T-helper 2 cell treated with Interferon-gamma antibody and Interleukin-4, amounts not matched to agents 5 μg/mL and 100 μg/mL, for 36 hours (primary cell): ENCODE measurements at regions not wholly inside any gene's neighbourhood (a gene's known extent, or its start where the extent isn't known, plus 50 kb on each side); places are given as distances from the start of the nearest gene placed in this dataset.

Experiments used
- DNase-seq: peaks from one replicate; pipeline ENCODE4 v3.0.0; 2021; ENCODE audit warnings: low spot score
- H3K27ac Mint-ChIP-seq: one replicate; pipeline ENCODE4 v1.8.0; 2021; ENCODE audit warnings: mild to moderate bottlenecking, mixed read lengths
- H3K27me3 Mint-ChIP-seq: one replicate; pipeline ENCODE4 v1.8.0; 2021; ENCODE audit warnings: low read depth, mixed read lengths
- H3K36me3 Mint-ChIP-seq: one replicate; pipeline ENCODE4 v1.8.0; 2021; ENCODE audit warnings: low read depth, mixed read lengths
- H3K4me1 Mint-ChIP-seq: one replicate; pipeline ENCODE4 v1.8.0; 2021; ENCODE audit warnings: low read depth, mixed read lengths
- H3K4me3 Mint-ChIP-seq: one replicate; pipeline ENCODE4 v1.8.0; 2022; ENCODE audit warnings: mild to moderate bottlenecking, moderate library complexity, mixed read lengths
- H3K9me3 Mint-ChIP-seq: one replicate; pipeline ENCODE4 v1.8.0; 2021; ENCODE audit warnings: mixed read lengths

GRCh38 chr13:109369353-109370052, 416.9 kb downstream of the IRS2 start:
- H3K27me3 Mint-ChIP-seq: no peaks in the 10 kb centered on the region
- H3K36me3 Mint-ChIP-seq: no peaks in the 10 kb centered on the region
- H3K4me1 Mint-ChIP-seq: no peaks in the 10 kb centered on the region
- no peak for DNase-seq
- no peak overlapping the region for H3K27ac Mint-ChIP-seq
- H3K4me3 Mint-ChIP-seq: no peak overlapping the region
- no peaks in the 10 kb centered on the region for H3K9me3 Mint-ChIP-seq

- Mint-ChIP-seq H3K27ac (no peak overlapping the region), H3K27me3 (no peaks in the 10 kb centered on the region), H3K9me3 (no peaks in the 10 kb centered on the region), H3K36me3 (no peaks in the 10 kb centered on the region), H3K4me3 (no peak overlapping the region), H3K4me1 (no peaks in the 10 kb centered on the region)
- no peak for DNase-seq
Observed at GRCh38 chr13:109368230-109368629, 418.2 kb downstream of the IRS2 start.

GRCh38 chr13:109366525-109366924, 419.9 kb downstream of the IRS2 start:
- H3K27ac Mint-ChIP-seq: no peak overlapping the region
- H3K36me3 Mint-ChIP-seq: no peaks in the 10 kb centered on the region
- no peak for DNase-seq
- no peaks in the 10 kb centered on the region for H3K4me1 Mint-ChIP-seq
- no peak overlapping the region for H3K4me3 Mint-ChIP-seq
- no peaks in the 10 kb centered on the region for H3K9me3 Mint-ChIP-seq
- H3K27me3 Mint-ChIP-seq: no peaks in the 10 kb centered on the region

DNA sequence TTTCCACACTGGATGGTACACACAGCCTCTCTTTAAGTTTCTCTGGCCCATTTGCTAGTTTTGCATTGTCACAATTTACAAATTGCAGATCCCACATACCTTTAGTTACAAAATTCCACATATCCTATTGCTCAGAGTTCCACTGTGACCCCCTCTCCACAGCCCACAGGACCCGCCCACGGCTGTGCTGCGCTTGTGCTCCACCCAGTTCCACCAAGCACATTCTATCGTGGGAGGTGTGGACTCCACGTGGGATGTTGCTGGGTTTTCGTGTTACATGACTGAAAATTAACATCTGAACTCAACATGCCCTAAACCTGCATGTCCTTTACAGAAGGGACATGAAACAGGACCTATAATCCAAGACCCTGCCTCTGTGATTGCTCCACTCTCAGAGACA, 423.0 kb downstream of the IRS2 start:
- DNase-seq: no peak

GRCh38 chr13:109362616-109363015, 423.8 kb downstream of the IRS2 start:
- H3K4me3 Mint-ChIP-seq: no peak overlapping the region
- H3K36me3 Mint-ChIP-seq: no peaks in the 10 kb centered on the region
- H3K27ac Mint-ChIP-seq: no peak overlapping the region
- DNase-seq: no peak
- no peaks in the 10 kb centered on the region for H3K9me3 Mint-ChIP-seq
- H3K4me1 Mint-ChIP-seq: no peaks in the 10 kb centered on the region
- H3K27me3 Mint-ChIP-seq: no peaks in the 10 kb centered on the region

More for the DNA sequence above, 423.0 kb downstream of the IRS2 start:
- H3K4me3 Mint-ChIP-seq: no peak overlapping the region
- H3K27ac Mint-ChIP-seq: no peak overlapping the region
- no peaks in the 10 kb centered on the region for H3K4me1 Mint-ChIP-seq
- H3K9me3 Mint-ChIP-seq: no peaks in the 10 kb centered on the region
- no peaks in the 10 kb centered on the region for H3K27me3 Mint-ChIP-seq
- no peaks in the 10 kb centered on the region for H3K36me3 Mint-ChIP-seq

GRCh38 chr13:109361562-109362289, 424.7 kb downstream of the IRS2 start:
- Mint-ChIP-seq H3K36me3 (no peaks in the 10 kb centered on the region), H3K4me1 (no peaks in the 10 kb centered on the region), H3K9me3 (no peaks in the 10 kb centered on the region), H3K27ac (no peak overlapping the region), H3K27me3 (no peaks in the 10 kb centered on the region), H3K4me3 (no peak overlapping the region)
- no peak for DNase-seq

DNA sequence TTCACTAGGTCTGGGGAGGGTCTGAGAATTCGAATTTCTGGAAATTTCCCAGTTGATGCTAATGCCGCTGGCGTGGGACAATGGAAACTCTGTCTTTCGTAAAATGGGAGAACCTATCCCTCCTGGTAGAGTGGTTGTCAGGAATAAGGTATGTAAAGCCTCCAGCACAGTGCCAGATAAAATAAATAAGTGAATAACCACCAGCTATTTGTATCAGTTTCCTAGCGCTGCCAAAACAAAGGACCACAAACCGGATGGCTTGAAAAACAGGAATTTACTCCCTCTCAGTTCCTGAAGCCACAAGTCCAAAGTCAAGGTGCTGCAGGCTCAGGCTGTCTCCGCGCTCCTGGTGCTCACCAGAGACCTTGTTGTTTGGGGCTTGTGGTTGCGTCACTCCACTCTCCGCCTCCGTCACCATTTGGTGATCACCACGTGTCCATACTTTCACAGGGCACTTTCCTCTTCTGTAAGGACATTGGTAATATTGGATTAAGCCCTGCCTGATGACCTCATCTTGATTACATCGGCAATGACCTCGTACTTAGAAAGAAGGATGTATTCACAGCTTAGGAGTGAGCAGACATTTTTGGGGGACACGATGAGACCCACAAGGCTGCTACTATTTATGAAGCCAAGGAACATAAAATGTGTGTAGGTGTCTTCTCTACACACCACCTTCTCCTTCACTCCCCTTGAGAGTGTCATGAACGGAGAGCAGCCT, 428.5 kb downstream of the IRS2 start:
- H3K4me1 Mint-ChIP-seq: no peaks in the 10 kb centered on the region
- H3K27ac Mint-ChIP-seq: no peak overlapping the region
- H3K9me3 Mint-ChIP-seq: no peaks in the 10 kb centered on the region
- no peaks in the 10 kb centered on the region for H3K27me3 Mint-ChIP-seq
- no peak for DNase-seq
- no peak overlapping the region for H3K4me3 Mint-ChIP-seq
- H3K36me3 Mint-ChIP-seq: no peaks in the 10 kb centered on the region

DNA sequence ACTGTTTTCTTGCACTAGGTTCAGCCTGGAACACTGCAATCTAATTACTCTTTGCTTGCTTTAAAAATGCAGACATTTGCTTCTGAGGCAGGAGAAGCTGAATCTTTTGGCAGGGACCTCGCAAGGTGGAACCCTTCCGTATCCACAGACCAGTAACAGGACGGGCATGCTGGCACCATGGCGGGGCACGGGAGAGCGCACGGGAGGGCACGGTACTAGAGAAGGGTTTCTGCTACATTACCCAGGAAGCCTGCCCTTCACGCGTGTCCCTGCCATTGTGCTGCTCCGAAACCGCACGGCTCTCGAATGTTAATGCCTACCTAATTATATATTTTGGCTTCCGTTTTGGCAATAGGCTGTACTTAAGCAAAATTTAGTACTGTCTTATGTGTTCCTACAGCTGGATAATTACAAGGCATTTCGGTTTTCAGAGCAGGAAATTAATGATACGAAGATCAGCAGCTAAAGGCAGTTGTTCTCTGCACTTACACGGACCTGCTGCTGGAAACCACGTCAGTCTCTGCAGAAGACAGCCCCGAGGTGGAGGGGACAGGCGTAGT, 430.4 kb downstream of the IRS2 start:
- DNase-seq: no peak
- Mint-ChIP-seq H3K4me3 (no peak overlapping the region), H3K27ac (no peak overlapping the region), H3K4me1 (no peaks in the 10 kb centered on the region), H3K9me3 (no peaks in the 10 kb centered on the region), H3K27me3 (no peaks in the 10 kb centered on the region), H3K36me3 (no peaks in the 10 kb centered on the region)

DNA sequence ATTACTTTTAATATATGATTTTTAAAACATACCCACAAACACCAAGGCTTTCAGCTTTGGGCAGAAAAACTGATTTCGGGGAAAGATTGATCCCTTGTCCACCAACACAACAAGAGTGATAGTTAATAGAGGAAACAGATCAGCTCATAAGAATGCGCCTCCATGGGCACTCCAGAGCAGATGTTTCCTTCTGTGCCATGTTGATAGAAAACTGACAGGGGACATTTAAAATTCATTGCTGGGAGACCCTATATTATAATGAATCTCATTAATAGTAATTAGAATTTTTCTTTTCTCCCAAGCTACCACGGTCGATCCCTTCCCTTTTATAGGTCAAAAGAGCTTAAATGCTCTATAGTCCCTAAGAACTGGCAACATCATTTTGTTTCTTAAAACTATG, 431.2 kb downstream of the IRS2 start:
- Mint-ChIP-seq H3K27ac (no peak overlapping the region), H3K4me3 (no peak overlapping the region), H3K27me3 (no peaks in the 10 kb centered on the region), H3K36me3 (no peaks in the 10 kb centered on the region), H3K9me3 (no peaks in the 10 kb centered on the region), H3K4me1 (no peaks in the 10 kb centered on the region)
- DNase-seq: no peak

DNA sequence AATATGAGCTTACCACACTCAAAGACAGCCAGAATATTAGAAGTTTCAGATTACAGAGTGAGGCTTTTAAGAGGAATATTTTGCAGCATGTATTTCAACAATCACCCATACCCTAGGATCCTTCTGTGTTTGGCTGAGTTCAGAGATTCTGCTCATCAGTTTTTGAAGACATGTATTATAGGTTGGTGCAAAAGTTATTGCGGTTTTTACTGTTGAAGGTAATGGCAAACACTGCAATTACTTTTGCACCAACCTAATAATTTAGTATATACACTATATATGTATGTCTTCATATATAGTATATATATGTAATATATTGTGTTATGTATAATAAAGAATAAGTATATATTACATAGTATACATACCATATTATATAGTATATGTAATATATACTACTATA, 435.1 kb downstream of the IRS2 start:
- Mint-ChIP-seq H3K4me1 (no peaks in the 10 kb centered on the region), H3K36me3 (no peaks in the 10 kb centered on the region), H3K27ac (no peak overlapping the region), H3K27me3 (no peaks in the 10 kb centered on the region), H3K9me3 (no peaks in the 10 kb centered on the region), H3K4me3 (no peak overlapping the region)
- no peak for DNase-seq

GRCh38 chr13:109348519-109349258, 437.7 kb downstream of the IRS2 start:
- Mint-ChIP-seq H3K36me3 (no peaks in the 10 kb centered on the region), H3K27me3 (no peaks in the 10 kb centered on the region), H3K4me3 (no peak overlapping the region), H3K9me3 (no peaks in the 10 kb centered on the region), H3K27ac (no peak overlapping the region), H3K4me1 (no peaks in the 10 kb centered on the region)
- DNase-seq: no peak

- DNase-seq: no peak
- Mint-ChIP-seq H3K4me1 (no peaks in the 10 kb centered on the region), H3K9me3 (no peaks in the 10 kb centered on the region), H3K27me3 (no peaks in the 10 kb centered on the region), H3K36me3 (no peaks in the 10 kb centered on the region), H3K4me3 (no peak overlapping the region), H3K27ac (no peak overlapping the region)
Observed at GRCh38 chr13:109346060-109346459, 440.3 kb downstream of the IRS2 start.

DNA sequence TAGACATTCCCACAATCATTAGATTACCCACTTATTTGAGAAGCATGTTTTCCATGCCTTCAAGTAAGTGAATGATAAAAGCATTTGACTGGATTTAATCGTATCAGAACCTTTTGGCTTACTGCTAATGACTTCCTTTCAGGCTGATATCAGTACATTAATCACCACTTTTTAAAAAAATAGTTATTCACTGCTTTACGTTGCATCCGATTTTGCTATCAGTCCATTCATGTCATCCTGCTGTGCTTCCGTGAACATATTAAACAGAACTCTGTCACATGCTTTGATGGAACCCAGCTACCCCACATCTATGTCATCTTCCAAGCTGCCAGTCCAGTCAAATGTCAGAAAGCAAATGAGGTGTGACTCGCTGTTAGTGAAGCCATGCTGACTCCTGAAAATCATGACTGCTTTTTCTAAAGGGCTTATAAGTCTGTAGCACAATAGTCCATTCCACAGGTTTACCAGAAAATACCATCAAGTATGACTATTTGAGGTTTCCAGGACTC, 440.9 kb downstream of the IRS2 start:
- DNase-seq: no peak
- no peaks in the 10 kb centered on the region for H3K36me3 Mint-ChIP-seq
- H3K9me3 Mint-ChIP-seq: no peaks in the 10 kb centered on the region
- no peak overlapping the region for H3K4me3 Mint-ChIP-seq
- no peak overlapping the region for H3K27ac Mint-ChIP-seq
- no peaks in the 10 kb centered on the region for H3K27me3 Mint-ChIP-seq
- H3K4me1 Mint-ChIP-seq: no peaks in the 10 kb centered on the region
